Keratinocyte (primary cell): ENCODE measurements at regions not wholly inside any gene's neighbourhood (a gene's known extent, or its start where the extent isn't known, plus 50 kb on each side); places are given as distances from the start of the nearest gene placed in this dataset.

ENCODE experiments used
- EZH2 ChIP-seq: IDR thresholded peaks from one replicate; pipeline ENCODE4 v1.6.1; 2012; ENCODE audit warnings: inconsistent platforms, mild to moderate bottlenecking, low read length, moderate library complexity
- TF ChIP-seq, protein P1 (sequence below), 3 experiments: IDR thresholded peaks in 1 of 3; conservative IDR thresholded peaks in 1 of 3; optimal IDR thresholded peaks in 1 of 3; 2 replicates in 2 of 3; 3 replicates in 1 of 3; pipeline versions ENCODE3 to v1.5.1; 2011; ENCODE audit warnings: low read length in 3 of 3, mild to moderate bottlenecking in 3 of 3, moderate library complexity in 2 of 3, control low read depth in 1 of 3, inconsistent platforms in 1 of 3; ENCODE audit not compliant: insufficient read depth in 2 of 3; ENCODE audit errors: extremely low read depth in 1 of 3

GRCh38 chr10:6729861-6730344 lies 149.8 kb upstream of the PRKCQ start:
- TF ChIP-seq, protein P1, sequence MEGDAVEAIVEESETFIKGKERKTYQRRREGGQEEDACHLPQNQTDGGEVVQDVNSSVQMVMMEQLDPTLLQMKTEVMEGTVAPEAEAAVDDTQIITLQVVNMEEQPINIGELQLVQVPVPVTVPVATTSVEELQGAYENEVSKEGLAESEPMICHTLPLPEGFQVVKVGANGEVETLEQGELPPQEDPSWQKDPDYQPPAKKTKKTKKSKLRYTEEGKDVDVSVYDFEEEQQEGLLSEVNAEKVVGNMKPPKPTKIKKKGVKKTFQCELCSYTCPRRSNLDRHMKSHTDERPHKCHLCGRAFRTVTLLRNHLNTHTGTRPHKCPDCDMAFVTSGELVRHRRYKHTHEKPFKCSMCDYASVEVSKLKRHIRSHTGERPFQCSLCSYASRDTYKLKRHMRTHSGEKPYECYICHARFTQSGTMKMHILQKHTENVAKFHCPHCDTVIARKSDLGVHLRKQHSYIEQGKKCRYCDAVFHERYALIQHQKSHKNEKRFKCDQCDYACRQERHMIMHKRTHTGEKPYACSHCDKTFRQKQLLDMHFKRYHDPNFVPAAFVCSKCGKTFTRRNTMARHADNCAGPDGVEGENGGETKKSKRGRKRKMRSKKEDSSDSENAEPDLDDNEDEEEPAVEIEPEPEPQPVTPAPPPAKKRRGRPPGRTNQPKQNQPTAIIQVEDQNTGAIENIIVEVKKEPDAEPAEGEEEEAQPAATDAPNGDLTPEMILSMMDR (optimal IDR thresholded peaks at IDR 0.05 in 1 of 3, IDR thresholded peaks at IDR 0.05 in 1 of 3, conservative IDR thresholded peaks at IDR 0.05 in 1 of 3; ENCODE audit: extremely low read depth in 1 of 3, insufficient read depth in 2 of 3, low read length in 3 of 3): no peak
- TF ChIP-seq EZH2: no peak
